H1 (cell line): ENCODE measurements at regions not wholly inside any gene's neighbourhood (a gene's known extent, or its start where the extent isn't known, plus 50 kb on each side); places are given as distances from the start of the nearest gene placed in this dataset.

Source experiments
- CTCF ChIA-PET: fragments of 300-600 bp; sonication (Branson Sonifier 250); formaldehyde crosslinking; loops from one replicate; lab custom pipeline; 2021; ENCODE audit not compliant: partially characterized antibody; lab: Charles Lee
- POLR2A ChIA-PET: fragments of 300-600 bp; sonication (Branson Sonifier 250); formaldehyde crosslinking; loops from one replicate; lab custom pipeline; 2021; ENCODE audit warnings: inconsistent platforms; ENCODE audit not compliant: partially characterized antibody; lab: Charles Lee
- DNase-seq, 2 experiments: peaks; one replicate each; pipeline versions ENCODE4 v3.0.0 to v3.0.0-alpha.2; 2010 to 2022; ENCODE audit warnings: low spot score in 2 of 2, low read depth in 1 of 2, mixed read lengths in 1 of 2
- FAIRE-seq: peaks from 2 replicates; lab custom pipeline; 2011; peaks lifted over from hg19 to GRCh38; lab: Jason Lieb, UNC
- H2AFZ ChIP-seq: 2 replicates; pipeline ENCODE4 v1.8.1; 2012; ENCODE audit warnings: low read length, inconsistent platforms
- H2AK5ac ChIP-seq: 2 replicates; pipeline ENCODE4 v1.6.1; 2013; ENCODE audit warnings: low read depth, low read length
- H2BK120ac ChIP-seq: replicated peaks from 2 replicates; pipeline ENCODE3; 2013; ENCODE audit warnings: low read depth, low read length, inconsistent platforms
- H2BK12ac ChIP-seq: 2 replicates; pipeline ENCODE4 v1.6.1; 2013; ENCODE audit warnings: low read depth, low read length
- H2BK15ac ChIP-seq: 2 replicates; pipeline ENCODE4 v1.6.1; 2013; ENCODE audit warnings: low read length
- H2BK20ac ChIP-seq: 2 replicates; pipeline ENCODE4 v1.6.1; 2013; ENCODE audit warnings: low read length
- H2BK5ac ChIP-seq: 2 replicates; pipeline ENCODE4 v1.6.1; 2013; ENCODE audit warnings: low read depth, low read length
- H3K14ac ChIP-seq: 2 replicates; pipeline ENCODE4 v1.6.1; 2013; ENCODE audit warnings: inconsistent platforms; ENCODE audit not compliant: insufficient read length
- H3K18ac ChIP-seq: 2 replicates; pipeline ENCODE4 v1.6.1; 2013; ENCODE audit warnings: low read length; ENCODE audit errors: extremely low read depth
- H3K23ac ChIP-seq: 2 replicates; pipeline ENCODE4 v1.6.1; 2013; ENCODE audit warnings: inconsistent platforms; ENCODE audit not compliant: insufficient read length
- H3K23me2 ChIP-seq: 2 replicates; pipeline ENCODE4 v1.6.1; 2013; ENCODE audit warnings: low read depth, low read length
- H3K27ac ChIP-seq: 2 replicates; pipeline ENCODE4 v1.6.1; 2011; ENCODE audit warnings: low read depth, low read length, inconsistent platforms
- H3K27me3 ChIP-seq, 4 experiments: replicated peaks in 1 of 4; 1 replicate in 1 of 4; 2 replicates in 3 of 4; pipeline versions ENCODE4 v1.6.1 to v1.8.1; 2011 to 2013; ENCODE audit warnings: low read length in 3 of 4, mild to moderate bottlenecking in 3 of 4, inconsistent platforms in 2 of 4, mixed read lengths in 2 of 4, moderate library complexity in 1 of 4; ENCODE audit not compliant: control insufficient read depth in 3 of 4, insufficient read depth in 3 of 4; ENCODE audit errors: extremely low read depth in 1 of 4
- H3K36me3 ChIP-seq, 4 experiments: 2 replicates each; pipeline versions ENCODE4 v1.6.1 to v1.8.1; 2011 to 2013; ENCODE audit warnings: mild to moderate bottlenecking in 4 of 4, low read length in 3 of 4, moderate library complexity in 2 of 4, control low read depth in 1 of 4, inconsistent platforms in 1 of 4; ENCODE audit not compliant: insufficient read depth in 4 of 4, control insufficient read depth in 2 of 4
- H3K4ac ChIP-seq: replicated peaks from 2 replicates; pipeline ENCODE3; 2013; ENCODE audit warnings: low read length, low read depth, mixed read lengths, inconsistent platforms; ENCODE audit not compliant: insufficient read length
- H3K4me1 ChIP-seq, 4 experiments: replicated peaks in 1 of 4; 1 replicate in 1 of 4; 2 replicates in 3 of 4; pipeline versions ENCODE4 v1.6.1 to v1.8.1; 2011 to 2013; ENCODE audit warnings: low read length in 3 of 4, inconsistent platforms in 2 of 4, mixed read lengths in 1 of 4; ENCODE audit not compliant: insufficient read depth in 4 of 4, control insufficient read depth in 3 of 4
- H3K4me2 ChIP-seq, 2 experiments: 2 replicates each; pipeline versions ENCODE4 v1.6.1 to v1.8.1; 2011 to 2013; ENCODE audit warnings: low read depth in 2 of 2, low read length in 2 of 2, control low read depth in 1 of 2, inconsistent platforms in 1 of 2, mild to moderate bottlenecking in 1 of 2; ENCODE audit not compliant: insufficient read depth in 1 of 2
- H3K4me3 ChIP-seq, 4 experiments: fragments of 200-600, 300-600 bp in 1 of 4; sonication (generic), shearing (Covaris generic), sonication (Bioruptor Twin) in 1 of 4; 2 replicates each; pipeline versions ENCODE4 v1.5.1 to v1.8.1; 2011 to 2016; ENCODE audit warnings: low read length in 4 of 4, low read depth in 3 of 4, control low read depth in 2 of 4, inconsistent platforms in 2 of 4, mild to moderate bottlenecking in 2 of 4, mixed read lengths in 1 of 4, moderate library complexity in 1 of 4; ENCODE audit not compliant: insufficient read depth in 2 of 4; ENCODE audit errors: extremely low read depth in 1 of 4
- H3K56ac ChIP-seq: replicated peaks from 2 replicates; pipeline ENCODE3; 2013; ENCODE audit warnings: low read depth, mild to moderate bottlenecking, mixed read lengths, low read length, inconsistent platforms; ENCODE audit not compliant: insufficient read length
- H3K79me1 ChIP-seq: 2 replicates; pipeline ENCODE4 v1.6.1; 2013; ENCODE audit warnings: low read depth, low read length, control low read depth
- H3K79me2 ChIP-seq, 2 experiments: 2 replicates each; pipeline versions ENCODE4 v1.6.1 to v1.8.1; 2012 to 2013; ENCODE audit warnings: low read length in 2 of 2, mild to moderate bottlenecking in 2 of 2, inconsistent platforms in 1 of 2; ENCODE audit not compliant: insufficient read depth in 2 of 2, control insufficient read depth in 1 of 2
- H3K9ac ChIP-seq, 4 experiments: replicated peaks in 1 of 4; 1 replicate in 1 of 4; 2 replicates in 3 of 4; pipeline versions ENCODE4 v1.6.1 to v1.8.1; 2011 to 2013; ENCODE audit warnings: low read depth in 3 of 4, low read length in 3 of 4, control low read depth in 2 of 4, mild to moderate bottlenecking in 2 of 4, moderate library complexity in 2 of 4, inconsistent platforms in 1 of 4; ENCODE audit errors: extremely low read depth in 1 of 4
- H3K9me3 ChIP-seq, 2 experiments: 2 replicates each; pipeline versions ENCODE4 v1.6.1 to v1.8.1; 2012 to 2013; ENCODE audit warnings: mild to moderate bottlenecking in 2 of 2, moderate library complexity in 2 of 2, control low read depth in 1 of 2, inconsistent platforms in 1 of 2, low read depth in 1 of 2, low read length in 1 of 2, mixed read lengths in 1 of 2; ENCODE audit not compliant: insufficient read depth in 2 of 2
- H4K20me1 ChIP-seq, 2 experiments: replicated peaks in 1 of 2; 2 replicates each; pipeline versions ENCODE3 to v1.8.1; 2011 to 2013; ENCODE audit warnings: inconsistent platforms in 2 of 2, low read length in 2 of 2, mild to moderate bottlenecking in 1 of 2; ENCODE audit not compliant: insufficient read depth in 2 of 2, control insufficient read depth in 1 of 2
- H4K5ac ChIP-seq: 2 replicates; pipeline ENCODE4 v1.6.1; 2013; ENCODE audit warnings: low read length, low read depth, mixed read lengths, inconsistent platforms; ENCODE audit not compliant: insufficient read length
- H4K8ac ChIP-seq: 2 replicates; pipeline ENCODE4 v1.8.0; 2013; ENCODE audit warnings: mild to moderate bottlenecking, moderate library complexity, low read length, inconsistent platforms; ENCODE audit not compliant: insufficient read depth; ENCODE audit errors: extremely low read depth
- H4K91ac ChIP-seq: replicated peaks from 2 replicates; pipeline ENCODE3; 2013; ENCODE audit warnings: low read length, mixed read lengths, inconsistent platforms; ENCODE audit not compliant: insufficient read length
- KDM4A ChIP-seq: IDR thresholded peaks from one replicate; pipeline ENCODE4 v1.7.1; 2012; ENCODE audit warnings: low read depth, mild to moderate bottlenecking, moderate library complexity, low read length, inconsistent platforms; ENCODE audit not compliant: severe bottlenecking
- PHF8 ChIP-seq: fragments of 200-600 bp; sonication (generic); conservative IDR thresholded peaks from 2 replicates; pipeline ENCODE4 v1.7.1; 2012; ENCODE audit warnings: low read depth, mild to moderate bottlenecking, inconsistent platforms, low read length, moderate library complexity
- RFX5 ChIP-seq: IDR thresholded peaks from 2 replicates; pipeline ENCODE4 v1.6.1; 2011; ENCODE audit warnings: low read depth, low read length, improper control_type of control experiment, borderline replicate concordance
- WGBS, 2 experiments: shearing (Covaris generic) in 1 of 2; methylation state at CpG; one replicate each; pipeline versions ENCODE4 v1.1.6 to v1.1.7; 2013 to 2015; ENCODE audit warnings: low lambda C conversion rate in 2 of 2, mixed read lengths in 2 of 2, inconsistent platforms in 1 of 2, low coverage in 1 of 2, missing lambda C conversion rate in 1 of 2; ENCODE audit not compliant: insufficient replicate concordance in 2 of 2, insufficient coverage in 1 of 2, insufficient read length in 1 of 2; ENCODE audit errors: extremely low coverage in 1 of 2, missing lambda C conversion rate in 1 of 2; 5-methylcytosine and 5-hydroxymethylcytosine counted together

GRCh38 chr6:126967296-126968005, 151.0 kb upstream of the RSPO3 start:
- Histone ChIP-seq H3K79me1 (no peaks in the 10 kb centered on the region), H4K5ac (no peak overlapping the region), H3K36me3 (no peaks in the 10 kb centered on the region), H2AK5ac (no peak overlapping the region), H3K27ac (no peak overlapping the region), H3K56ac (no peak overlapping the region), H4K20me1 (no peaks in the 10 kb centered on the region), H2AFZ (no peak overlapping the region), H3K27me3 (no peaks in the 10 kb centered on the region), H3K23me2 (no peaks in the 10 kb centered on the region), H3K9me3 (no peaks in the 10 kb centered on the region), H3K4ac (no peak overlapping the region), H2BK5ac (no peak overlapping the region), H3K9ac (no peak overlapping the region), H3K4me2 (no peak overlapping the region), H2BK12ac (no peak overlapping the region), H3K79me2 (no peaks in the 10 kb centered on the region), H2BK15ac (no peak overlapping the region), H3K4me3 (no peak overlapping the region), H4K91ac (no peak overlapping the region), H2BK20ac (no peak overlapping the region), H3K14ac (no peak overlapping the region), H3K18ac (no peak overlapping the region), H3K23ac (no peak overlapping the region), H3K4me1 (peaks cover 0 to 7% (median 2%) of the 10 kb centered on the region in 4 experiments; a peak in 5 of 7 replicates), H2BK120ac (no peak overlapping the region), H4K8ac (no peak overlapping the region)
- ChIA-PET POLR2A (no interaction called here), CTCF (interaction anchor here (1.0 kb wide), 1 partner anchor 9 kb away, joined by 3 read pairs; no protein-coding TSS in a partner anchor)
- no peak for DNase-seq
- 80% methylated on average over 3 of the region's 3 CpGs; no CpG with 5 or more reads in 1 of the 2 experiments for WGBS, 2 experiments
- FAIRE-seq = no peak
- TF ChIP-seq PHF8 (no peak), RFX5 (no peak), KDM4A (no peak)
